ENCODE measurements at regions not wholly inside any gene's neighbourhood (a gene's known extent, or its start where the extent isn't known, plus 50 kb on each side); places are given as distances from the start of the nearest gene placed in this dataset.
"Not testable (repeated sequence)": the region's sequence is repeated elsewhere in the genome, so short reads cannot be mapped to it uniquely, and the experiment has no call there.

DNA sequence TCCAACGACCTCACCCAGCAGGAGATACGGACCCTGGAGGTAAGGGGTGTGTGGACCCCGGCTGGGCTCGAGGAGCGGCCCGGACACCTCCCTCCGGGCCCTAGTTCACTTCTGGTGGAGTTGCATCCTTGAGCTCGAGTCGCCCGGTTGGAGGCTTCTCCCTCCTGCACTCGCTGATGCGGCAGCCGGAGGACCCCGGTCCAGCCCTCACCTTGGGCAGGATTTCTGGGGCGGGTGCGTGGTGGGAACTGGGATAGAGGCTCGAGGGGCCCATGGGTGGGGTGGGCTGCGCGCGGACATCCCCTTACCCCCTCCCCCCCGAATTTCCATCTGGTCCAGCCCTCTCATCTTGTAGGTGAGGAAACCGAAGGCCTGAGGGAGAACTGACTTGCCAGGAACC, 311.8 kb downstream of the TP53TG3F start:
- H3K27ac Mint-ChIP-seq; H3K9me3 ChIP-seq; H3K27ac ChIP-seq (ENCODE audit: low read length); H3K4me1 Mint-ChIP-seq; H3K4me3 Mint-ChIP-seq; H3K4me1 ChIP-seq (ENCODE audit: control insufficient read depth in 1 of 2, extremely low read depth in 1 of 2, insufficient read depth in 2 of 2, low read length in 2 of 2); ATAC-seq (replicated peaks in 1 of 4); H3K27me3 ChIP-seq (replicated peaks in 1 of 2; ENCODE audit: control insufficient read depth in 2 of 2, extremely low read depth in 1 of 2, insufficient read depth in 2 of 2, low read length in 1 of 2); POLR2A ChIA-PET; H3K36me3 ChIP-seq (ENCODE audit: control insufficient read depth in 2 of 2, extremely low read depth in 1 of 2, insufficient read depth in 1 of 2, low read length in 1 of 2); H3K27me3 Mint-ChIP-seq; CTCF ChIA-PET; H3K4me3 ChIP-seq (ENCODE audit: control insufficient read depth in 1 of 2, extremely low read depth in 1 of 2, low read length in 1 of 2); H3K36me3 Mint-ChIP-seq; DNase-seq: not testable (repeated sequence)
- peaks cover 9 to 12% (median 12%) of the 10 kb centered on the region in 3 donors for H3K9me3 Mint-ChIP-seq
- no CpG with 5 or more reads among the region's 22 CpGs for WGBS (ENCODE audit: insufficient coverage)

- H3K9me3 ChIP-seq; DNase-seq; H3K36me3 ChIP-seq (ENCODE audit: control insufficient read depth in 2 of 2, extremely low read depth in 1 of 2, insufficient read depth in 1 of 2, low read length in 1 of 2); H3K4me1 Mint-ChIP-seq; H3K36me3 Mint-ChIP-seq; POLR2A ChIA-PET; H3K27ac ChIP-seq (ENCODE audit: low read length); H3K27me3 Mint-ChIP-seq; ATAC-seq (replicated peaks in 1 of 4); H3K27ac Mint-ChIP-seq; H3K4me3 ChIP-seq (ENCODE audit: control insufficient read depth in 1 of 2, extremely low read depth in 1 of 2, low read length in 1 of 2); CTCF ChIA-PET; H3K4me3 Mint-ChIP-seq; H3K4me1 ChIP-seq (ENCODE audit: control insufficient read depth in 1 of 2, extremely low read depth in 1 of 2, insufficient read depth in 2 of 2, low read length in 2 of 2); H3K27me3 ChIP-seq (replicated peaks in 1 of 2; ENCODE audit: control insufficient read depth in 2 of 2, extremely low read depth in 1 of 2, insufficient read depth in 2 of 2, low read length in 1 of 2): not testable (repeated sequence)
- WGBS (ENCODE audit: insufficient coverage): no CpG with 5 or more reads among the region's 2 CpGs
- H3K9me3 Mint-ChIP-seq: peaks cover 9 to 12% (median 12%) of the 10 kb centered on the region in 3 donors
Observed at GRCh38 chr16:33773966-33774365, 314.6 kb downstream of the TP53TG3F start.

DNA sequence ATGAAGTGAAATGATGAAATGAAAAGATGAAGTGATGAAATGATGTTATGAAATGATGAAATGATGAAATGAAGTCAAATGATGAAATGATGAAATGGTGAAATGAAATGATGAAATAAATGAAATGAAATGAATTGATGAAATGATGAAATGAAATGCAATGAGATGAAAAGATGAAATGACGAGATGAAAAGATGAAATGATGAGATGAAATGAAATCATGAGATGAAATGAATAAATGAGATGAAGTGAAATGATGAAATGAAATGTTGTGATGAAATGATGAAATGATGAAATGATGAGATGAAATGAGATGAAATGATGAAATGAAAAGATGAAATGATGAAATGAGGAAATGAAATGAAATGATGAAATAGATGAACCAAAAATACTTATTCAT, 315.3 kb downstream of the TP53TG3F start:
- ATAC-seq (replicated peaks in 1 of 4); H3K27ac ChIP-seq (ENCODE audit: low read length); H3K27me3 ChIP-seq (replicated peaks in 1 of 2; ENCODE audit: control insufficient read depth in 2 of 2, extremely low read depth in 1 of 2, insufficient read depth in 2 of 2, low read length in 1 of 2); DNase-seq; H3K36me3 ChIP-seq (ENCODE audit: control insufficient read depth in 2 of 2, extremely low read depth in 1 of 2, insufficient read depth in 1 of 2, low read length in 1 of 2); CTCF ChIA-PET; H3K36me3 Mint-ChIP-seq; H3K9me3 ChIP-seq; H3K4me3 ChIP-seq (ENCODE audit: control insufficient read depth in 1 of 2, extremely low read depth in 1 of 2, low read length in 1 of 2); H3K4me1 Mint-ChIP-seq; H3K27me3 Mint-ChIP-seq; H3K4me3 Mint-ChIP-seq; H3K27ac Mint-ChIP-seq; POLR2A ChIA-PET; H3K4me1 ChIP-seq (ENCODE audit: control insufficient read depth in 1 of 2, extremely low read depth in 1 of 2, insufficient read depth in 2 of 2, low read length in 2 of 2): not testable (repeated sequence)
- H3K9me3 Mint-ChIP-seq: peaks cover 9 to 12% (median 12%) of the 10 kb centered on the region in 3 donors
- 80% methylated on average over 1 of the region's 1 CpG for WGBS (ENCODE audit: insufficient coverage)

DNA sequence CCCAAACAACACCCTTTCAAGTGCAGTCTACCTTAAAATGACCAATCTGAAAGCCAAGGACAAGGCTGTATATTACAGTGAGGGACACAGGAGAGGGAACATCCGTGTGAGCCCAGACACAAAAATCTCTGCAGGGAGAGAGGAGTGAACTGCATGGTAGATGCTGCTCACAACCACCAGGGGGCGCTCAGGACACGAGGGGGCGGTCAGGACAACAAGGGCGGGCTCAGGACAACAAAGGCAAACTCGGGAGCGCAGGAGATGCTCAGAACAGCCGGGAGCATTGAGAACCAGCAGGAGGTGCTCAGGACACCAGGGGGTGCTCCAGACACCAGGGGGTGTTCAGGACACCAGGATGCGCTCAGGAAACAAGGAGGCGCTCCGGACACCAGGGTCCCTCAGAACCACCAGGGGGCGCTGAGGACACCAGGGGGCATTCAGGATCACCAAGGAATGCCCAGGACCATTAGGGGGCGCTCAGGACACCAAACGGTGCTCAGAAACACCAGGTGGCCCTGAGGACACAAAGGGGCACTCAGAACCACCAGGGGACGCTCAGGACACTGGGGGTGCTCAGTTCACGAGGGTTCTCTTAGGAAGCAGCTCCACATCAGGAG, 357.0 kb downstream of the TP53TG3F start:
- not testable (repeated sequence) for H3K36me3 Mint-ChIP-seq

GRCh38 chr16:33824736-33825135, 365.3 kb downstream of the TP53TG3F start:
- H3K4me3 ChIP-seq (ENCODE audit: control insufficient read depth in 1 of 2, extremely low read depth in 1 of 2, low read length in 1 of 2); H3K27ac Mint-ChIP-seq; H3K27me3 ChIP-seq (replicated peaks in 1 of 2; ENCODE audit: control insufficient read depth in 2 of 2, extremely low read depth in 1 of 2, insufficient read depth in 2 of 2, low read length in 1 of 2); H3K9me3 Mint-ChIP-seq; H3K4me1 ChIP-seq (ENCODE audit: control insufficient read depth in 1 of 2, extremely low read depth in 1 of 2, insufficient read depth in 2 of 2, low read length in 2 of 2); H3K4me3 Mint-ChIP-seq; H3K36me3 ChIP-seq (ENCODE audit: control insufficient read depth in 2 of 2, extremely low read depth in 1 of 2, insufficient read depth in 1 of 2, low read length in 1 of 2); ATAC-seq (replicated peaks in 1 of 4); H3K4me1 Mint-ChIP-seq; POLR2A ChIA-PET; DNase-seq; H3K27ac ChIP-seq (ENCODE audit: low read length); H3K36me3 Mint-ChIP-seq; CTCF ChIA-PET; H3K9me3 ChIP-seq; H3K27me3 Mint-ChIP-seq: not testable (repeated sequence)
- 85% methylated on average over 6 of the region's 25 CpGs for WGBS (ENCODE audit: insufficient coverage)

More for the DNA sequence above, 357.0 kb downstream of the TP53TG3F start:
- ATAC-seq (replicated peaks in 1 of 4); H3K27ac Mint-ChIP-seq; POLR2A ChIA-PET; H3K4me1 Mint-ChIP-seq; H3K27ac ChIP-seq (ENCODE audit: low read length); H3K27me3 ChIP-seq (replicated peaks in 1 of 2; ENCODE audit: control insufficient read depth in 2 of 2, extremely low read depth in 1 of 2, insufficient read depth in 2 of 2, low read length in 1 of 2); H3K9me3 Mint-ChIP-seq; H3K4me3 ChIP-seq (ENCODE audit: control insufficient read depth in 1 of 2, extremely low read depth in 1 of 2, low read length in 1 of 2); CTCF ChIA-PET; H3K4me3 Mint-ChIP-seq; H3K9me3 ChIP-seq; H3K27me3 Mint-ChIP-seq; DNase-seq; H3K36me3 ChIP-seq (ENCODE audit: control insufficient read depth in 2 of 2, extremely low read depth in 1 of 2, insufficient read depth in 1 of 2, low read length in 1 of 2); H3K4me1 ChIP-seq (ENCODE audit: control insufficient read depth in 1 of 2, extremely low read depth in 1 of 2, insufficient read depth in 2 of 2, low read length in 2 of 2): not testable (repeated sequence)
- WGBS (ENCODE audit: insufficient coverage): no CpG with 5 or more reads among the region's 16 CpGs

DNA sequence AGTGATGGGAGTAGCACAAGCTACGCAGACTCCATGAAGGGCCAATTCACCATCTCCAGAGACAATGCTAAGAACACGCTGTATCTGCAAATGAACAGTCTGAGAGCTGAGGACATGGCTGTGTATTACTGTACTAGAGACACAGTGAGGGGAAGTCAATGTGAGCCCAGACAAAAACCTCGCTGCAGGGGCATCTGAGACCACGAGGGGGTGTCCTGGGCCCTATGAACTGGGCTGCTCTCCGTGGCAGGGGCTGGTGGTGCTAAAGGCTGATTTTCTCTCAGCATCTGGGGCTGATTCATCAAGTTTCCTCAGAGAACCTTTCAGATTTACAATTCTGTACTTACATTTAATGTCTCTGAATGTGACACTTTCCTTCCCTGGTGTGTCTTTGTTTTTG, 368.1 kb downstream of the TP53TG3F start:
- H3K4me3 Mint-ChIP-seq; H3K4me1 Mint-ChIP-seq; H3K36me3 Mint-ChIP-seq; H3K27ac Mint-ChIP-seq; CTCF ChIA-PET; H3K27me3 ChIP-seq (replicated peaks in 1 of 2; ENCODE audit: control insufficient read depth in 2 of 2, extremely low read depth in 1 of 2, insufficient read depth in 2 of 2, low read length in 1 of 2); H3K27ac ChIP-seq (ENCODE audit: low read length); H3K9me3 ChIP-seq; ATAC-seq (replicated peaks in 1 of 4); H3K27me3 Mint-ChIP-seq; H3K9me3 Mint-ChIP-seq; POLR2A ChIA-PET; DNase-seq; H3K36me3 ChIP-seq (ENCODE audit: control insufficient read depth in 2 of 2, extremely low read depth in 1 of 2, insufficient read depth in 1 of 2, low read length in 1 of 2); H3K4me1 ChIP-seq (ENCODE audit: control insufficient read depth in 1 of 2, extremely low read depth in 1 of 2, insufficient read depth in 2 of 2, low read length in 2 of 2); H3K4me3 ChIP-seq (ENCODE audit: control insufficient read depth in 1 of 2, extremely low read depth in 1 of 2, low read length in 1 of 2): not testable (repeated sequence)
- no CpG with 5 or more reads among the region's 5 CpGs for WGBS (ENCODE audit: insufficient coverage)

GRCh38 chr16:33839157-33839556, 379.7 kb downstream of the TP53TG3F start:
- H3K27ac Mint-ChIP-seq; H3K9me3 ChIP-seq; POLR2A ChIA-PET; H3K27ac ChIP-seq (ENCODE audit: low read length); H3K4me1 ChIP-seq (ENCODE audit: control insufficient read depth in 1 of 2, extremely low read depth in 1 of 2, insufficient read depth in 2 of 2, low read length in 2 of 2); CTCF ChIA-PET; H3K9me3 Mint-ChIP-seq; H3K27me3 Mint-ChIP-seq; H3K36me3 ChIP-seq (ENCODE audit: control insufficient read depth in 2 of 2, extremely low read depth in 1 of 2, insufficient read depth in 1 of 2, low read length in 1 of 2); H3K36me3 Mint-ChIP-seq; H3K27me3 ChIP-seq (replicated peaks in 1 of 2; ENCODE audit: control insufficient read depth in 2 of 2, extremely low read depth in 1 of 2, insufficient read depth in 2 of 2, low read length in 1 of 2); H3K4me3 Mint-ChIP-seq; H3K4me3 ChIP-seq (ENCODE audit: control insufficient read depth in 1 of 2, extremely low read depth in 1 of 2, low read length in 1 of 2); H3K4me1 Mint-ChIP-seq; DNase-seq: not testable (repeated sequence)
- ATAC-seq (replicated peaks in 1 of 4): peak in 3 of 4 experiments; percentile 27 to 87 (median 73)
- no CpG with 5 or more reads among the region's 3 CpGs for WGBS (ENCODE audit: insufficient coverage)
